GM12865 (cell line): ENCODE measurements at regions not wholly inside any gene's neighbourhood (a gene's known extent, or its start where the extent isn't known, plus 50 kb on each side); places are given as distances from the start of the nearest gene placed in this dataset.

Source experiments
- DNase-seq: peaks from one replicate; pipeline ENCODE4 v3.0.0; 2010; ENCODE audit warnings: low read depth
- H3K4me3 ChIP-seq: 2 replicates; pipeline ENCODE4 v1.5.1; 2011; ENCODE audit warnings: mild to moderate bottlenecking, low read depth, low read length, control low read depth
- CTCF ChIP-seq: IDR thresholded peaks from 2 replicates; pipeline ENCODE4 v1.5.1; 2011; ENCODE audit warnings: low read length, control low read depth, low read depth, inconsistent platforms; ENCODE audit not compliant: insufficient read depth; ENCODE audit errors: missing control alignments

GRCh38 chr5:51072937-51073336 lies 310.3 kb upstream of the ISL1 start:
- no peak overlapping the region for H3K4me3 ChIP-seq
- DNase-seq: no peak
- TF ChIP-seq CTCF: no peak

GRCh38 chr5:51082741-51083140 lies 300.5 kb upstream of the ISL1 start:
- no peak for DNase-seq
- TF ChIP-seq CTCF: no peak
- H3K4me3 ChIP-seq: no peak overlapping the region

GRCh38 chr5:51091816-51092215 lies 291.4 kb upstream of the ISL1 start:
- TF ChIP-seq CTCF: no peak
- H3K4me3 ChIP-seq: no peak overlapping the region
- DNase-seq: no peak

GRCh38 chr5:51095486-51095885 lies 287.8 kb upstream of the ISL1 start:
- no peak for DNase-seq
- no peak overlapping the region for H3K4me3 ChIP-seq
- no peak for TF ChIP-seq CTCF

- no peak for TF ChIP-seq CTCF
- DNase-seq: no peak
- H3K4me3 ChIP-seq: no peak overlapping the region
These were observed 286.4 kb upstream of the ISL1 start for GRCh38 chr5:51096859-51097258.

- no peak overlapping the region for H3K4me3 ChIP-seq
- no peak for TF ChIP-seq CTCF
These were observed 283.9 kb upstream of the ISL1 start for GRCh38 chr5:51099173-51099853.

GRCh38 chr5:51104556-51104955 lies 278.7 kb upstream of the ISL1 start:
- no peak for DNase-seq
- no peak overlapping the region for H3K4me3 ChIP-seq
- no peak for TF ChIP-seq CTCF

More at GRCh38 chr5:51099173-51099853, 283.9 kb upstream of the ISL1 start:
- no peak for DNase-seq
